Astrocyte (in vitro differentiated cells and primary cell): ENCODE measurements at regions not wholly inside any gene's neighbourhood (a gene's known extent, or its start where the extent isn't known, plus 50 kb on each side); places are given as distances from the start of the nearest gene placed in this dataset.

ENCODE experiments used
- EZH2 ChIP-seq: IDR thresholded peaks from 2 replicates; pipeline ENCODE4 v1.6.1; 2012; ENCODE audit warnings: mild to moderate bottlenecking, low read length, inconsistent platforms; ENCODE audit not compliant: insufficient read depth
- TF ChIP-seq, protein P1 (sequence below): IDR thresholded peaks from 2 replicates; pipeline ENCODE4 v1.5.1; 2011; ENCODE audit warnings: low read depth, mild to moderate bottlenecking, inconsistent platforms, low read length, moderate library complexity; ENCODE audit not compliant: insufficient read depth

DNA sequence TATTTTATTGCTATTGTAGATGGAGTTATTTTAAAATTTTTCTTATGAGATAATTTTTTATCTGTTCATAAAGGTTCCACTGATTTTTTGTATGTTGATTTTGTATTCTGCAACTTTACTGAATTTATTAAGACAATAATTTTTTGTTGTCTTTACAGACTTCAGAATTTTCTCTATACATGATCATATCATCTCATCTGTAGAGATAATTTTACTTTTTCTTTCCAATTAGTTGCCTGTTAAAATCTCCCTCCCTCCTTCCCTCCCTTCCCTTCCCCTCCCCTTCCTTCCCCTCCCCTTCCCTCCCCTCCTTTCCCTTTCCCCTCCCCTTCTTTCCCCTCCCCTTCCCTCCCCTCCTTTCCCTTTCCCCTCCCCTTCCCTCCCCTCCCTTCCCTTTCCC is 378.1 kb downstream of the SOCS6 start:
- TF ChIP-seq, protein P1, sequence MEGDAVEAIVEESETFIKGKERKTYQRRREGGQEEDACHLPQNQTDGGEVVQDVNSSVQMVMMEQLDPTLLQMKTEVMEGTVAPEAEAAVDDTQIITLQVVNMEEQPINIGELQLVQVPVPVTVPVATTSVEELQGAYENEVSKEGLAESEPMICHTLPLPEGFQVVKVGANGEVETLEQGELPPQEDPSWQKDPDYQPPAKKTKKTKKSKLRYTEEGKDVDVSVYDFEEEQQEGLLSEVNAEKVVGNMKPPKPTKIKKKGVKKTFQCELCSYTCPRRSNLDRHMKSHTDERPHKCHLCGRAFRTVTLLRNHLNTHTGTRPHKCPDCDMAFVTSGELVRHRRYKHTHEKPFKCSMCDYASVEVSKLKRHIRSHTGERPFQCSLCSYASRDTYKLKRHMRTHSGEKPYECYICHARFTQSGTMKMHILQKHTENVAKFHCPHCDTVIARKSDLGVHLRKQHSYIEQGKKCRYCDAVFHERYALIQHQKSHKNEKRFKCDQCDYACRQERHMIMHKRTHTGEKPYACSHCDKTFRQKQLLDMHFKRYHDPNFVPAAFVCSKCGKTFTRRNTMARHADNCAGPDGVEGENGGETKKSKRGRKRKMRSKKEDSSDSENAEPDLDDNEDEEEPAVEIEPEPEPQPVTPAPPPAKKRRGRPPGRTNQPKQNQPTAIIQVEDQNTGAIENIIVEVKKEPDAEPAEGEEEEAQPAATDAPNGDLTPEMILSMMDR: no peak
- TF ChIP-seq EZH2: no peak
